ENCODE measurements at regions not wholly inside any gene's neighbourhood (a gene's known extent, or its start where the extent isn't known, plus 50 kb on each side); places are given as distances from the start of the nearest gene placed in this dataset.
A peak's percentile ranks its signal among the peaks of the same experiment; 100 is the strongest.

- Histone ChIP-seq H3K4me2 (ENCODE audit: low read length) (no peak overlapping the region), H3K9me3 (ENCODE audit: control insufficient read depth in 1 of 2, insufficient read depth in 1 of 2, low read depth in 1 of 2, low read length in 2 of 2) (no peaks in the 10 kb centered on the region), H3K9ac (ENCODE audit: low read length) (no peak overlapping the region), H3K4me1 (ENCODE audit: control insufficient read depth in 1 of 2, insufficient read depth in 2 of 2, low read length in 2 of 2) (peaks cover 21 to 73% of the 10 kb centered on the region in 2 experiments), H3K4me3 (replicated peaks in 1 of 2; ENCODE audit: low read depth in 1 of 2, low read length in 2 of 2) (no peak overlapping the region), H3K36me3 (ENCODE audit: control insufficient read depth in 1 of 2, insufficient read depth in 2 of 2, low read length in 2 of 2) (peaks cover 0 to 49% of the 10 kb centered on the region in 2 experiments; a peak in 2 of 4 replicates), H3K27ac (ENCODE audit: low read depth, low read length) (peak overlapping the region; percentile 10), H2AFZ (ENCODE audit: low read depth, low read length, poor library complexity, severe bottlenecking) (no peak overlapping the region), H3K79me2 (ENCODE audit: insufficient read depth, low read length) (peaks cover 4% of the 10 kb centered on the region), H4K20me1 (ENCODE audit: insufficient read depth) (no peaks in the 10 kb centered on the region), H3K27me3 (ENCODE audit: insufficient read depth, low read length) (no peaks in the 10 kb centered on the region), H3K9me2 (ENCODE audit: insufficient read depth) (no peaks in the 10 kb centered on the region)
- ChIA-PET POLR2A (interaction anchor here (0.8 kb wide), 1 partner anchor 10 kb away, joined by 3 read pairs; no protein-coding TSS in a partner anchor), RAD21 (ENCODE audit: low non-redundant PET in 1 of 2, low total read pairs in 2 of 2, uncharacterized antibody in 2 of 2, unreplicated experiment in 2 of 2) (no interaction called here), CTCF (interaction anchor here (1.1 kb wide), 1 partner anchor 72 kb away, joined by 6 read pairs; no protein-coding TSS in a partner anchor)
- no TSS peak for BruUV-seq (replicated peaks)
- TF ChIP-seq TCF7L2 (IDR thresholded peaks at IDR 0.05; ENCODE audit: borderline replicate concordance, extremely low read depth, insufficient read depth, insufficient read length), result peak; percentile 38
- TF ChIP-seq ATF3 (IDR thresholded peaks at IDR 0.05), result no peak
- TF ChIP-seq MAX (IDR thresholded peaks at IDR 0.05), result 0 out of 2 replicates have a peak, but pooled peaks have one; percentile 11
- no peak for TF ChIP-seq EZH2phosphoT487 (IDR thresholded peaks at IDR 0.05; ENCODE audit: borderline replicate concordance)
- TF ChIP-seq JUND (IDR thresholded peaks at IDR 0.05), result no peak
- no peak for TF ChIP-seq ZNF274 (IDR thresholded peaks at IDR 0.05; ENCODE audit: low read depth, low read length)
- peak; percentile 35 for ATAC-seq
- no peak for DNase-seq (ENCODE audit: low read depth, low spot score)
- intact Hi-C loops (cut with micrococcal nuclease), result no loop called here
These were observed 134.1 kb upstream of the KLF14 start for GRCh38 chr7:130868139-130868538.

- H3K79me2 ChIP-seq (ENCODE audit: insufficient read depth, low read length), result peaks cover 19% of the 10 kb centered on the region
- ATAC-seq (no peak), DNase-seq (ENCODE audit: low read depth, low spot score) (no peak)
- ChIA-PET POLR2A (no interaction called here), CTCF (no interaction called here), RAD21 (ENCODE audit: low non-redundant PET in 1 of 2, low total read pairs in 2 of 2, uncharacterized antibody in 2 of 2, unreplicated experiment in 2 of 2) (no interaction called here)
- H3K27ac ChIP-seq (ENCODE audit: low read depth, low read length), result peak overlapping the region; percentile 4; the same call in 1 of the 2 replicates
- BruUV-seq (replicated peaks), result no TSS peak
- TF ChIP-seq ELF1 (IDR thresholded peaks at IDR 0.05; ENCODE audit: borderline replicate concordance, low read depth), result no peak
- peak; percentile 26 for TF ChIP-seq POLR2AphosphoS5 (IDR thresholded peaks at IDR 0.05; ENCODE audit: low read depth, low read length)
- no peak overlapping the region for H3K4me2 ChIP-seq (ENCODE audit: low read length)
- H3K4me1 ChIP-seq (ENCODE audit: control insufficient read depth in 1 of 2, insufficient read depth in 2 of 2, low read length in 2 of 2), result peaks cover 36 to 91% of the 10 kb centered on the region in 2 experiments
- H3K27me3 ChIP-seq (ENCODE audit: insufficient read depth, low read length), result no peaks in the 10 kb centered on the region
- intact Hi-C loops (cut with micrococcal nuclease), result no loop called here
- no peaks in the 10 kb centered on the region for H3K9me2 ChIP-seq (ENCODE audit: insufficient read depth)
- H3K36me3 ChIP-seq (ENCODE audit: control insufficient read depth in 1 of 2, insufficient read depth in 2 of 2, low read length in 2 of 2), result peaks cover under 1 to 52% of the 10 kb centered on the region in 2 experiments; a peak in 2 of 4 replicates
- H4K20me1 ChIP-seq (ENCODE audit: insufficient read depth), result no peaks in the 10 kb centered on the region
- no peak overlapping the region for H3K9ac ChIP-seq (ENCODE audit: low read length)
- no peaks in the 10 kb centered on the region for H3K9me3 ChIP-seq (ENCODE audit: control insufficient read depth in 1 of 2, insufficient read depth in 1 of 2, low read depth in 1 of 2, low read length in 2 of 2)
- H3K4me3 ChIP-seq (replicated peaks in 1 of 2; ENCODE audit: low read depth in 1 of 2, low read length in 2 of 2), result no peak overlapping the region
- H2AFZ ChIP-seq (ENCODE audit: low read depth, low read length, poor library complexity, severe bottlenecking), result no peak overlapping the region
These were observed 135.9 kb upstream of the KLF14 start for GRCh38 chr7:130869918-130870317.
